Prostate gland (tissue), 2 donors: ENCODE measurements at regions not wholly inside any gene's neighbourhood (a gene's known extent, or its start where the extent isn't known, plus 50 kb on each side); places are given as distances from the start of the nearest gene placed in this dataset.

Experiments used
- DNase-seq: peaks from one replicate; pipeline ENCODE4 v3.0.0-alpha.2; 2019; ENCODE audit warnings: low spot score
- H3K27ac ChIP-seq, 2 donors: fragments of 200-600 bp; sonication (generic); 2 replicates each; pipeline ENCODE4 v1.5.1; 2017 to 2019
- H3K27me3 ChIP-seq: fragments of 200-600 bp; sonication (generic); replicated peaks from 2 replicates; pipeline ENCODE4 v1.5.1; 2019; ENCODE audit not compliant: insufficient read depth
- H3K36me3 ChIP-seq, 2 donors: fragments of 200-600 bp; sonication (generic); 1 replicate in 1 of 2; 2 replicates in 1 of 2; pipeline versions ENCODE4 v1.5.1 to v1.8.1; 2017 to 2019
- H3K4me1 ChIP-seq: fragments of 200-600 bp; sonication (generic); replicated peaks from 2 replicates; pipeline ENCODE4 v1.5.1; 2019
- H3K4me3 ChIP-seq, 2 donors: fragments of 200-600 bp; sonication (generic); 2 replicates each; pipeline ENCODE4 v1.5.1; 2017 to 2019
- H3K9me3 ChIP-seq: fragments of 200-600 bp; sonication (generic); 2 replicates; pipeline ENCODE4 v1.5.1; 2017
- POLR2A ChIP-seq: fragments of 450-650 bp; IDR thresholded peaks from one replicate; pipeline ENCODE4 v1.6.1; 2016; ENCODE audit warnings: antibody characterized with exemption, mild to moderate bottlenecking
- POLR2AphosphoS5 ChIP-seq: sonication (generic); formaldehyde crosslinking; IDR thresholded peaks from one replicate; pipeline ENCODE4 v1.6.1; 2017; ENCODE audit warnings: antibody characterized with exemption
- WGBS: methylation state at CpG from one replicate; pipeline ENCODE4 v1.1.5; 2018; 5-methylcytosine and 5-hydroxymethylcytosine counted together
- intact Hi-C: fragments of 100-400 bp; cut with DNase I; formaldehyde crosslinking; loops from one replicate; pipeline ENCODE4 v1.14.2; 2022
- TF ChIP-seq, protein P1 (sequence below), 4 experiments: fragments of 200-600 bp in 2 of 4; fragments of 450-650 bp in 2 of 4; sonication (generic) in 2 of 4; IDR thresholded peaks; 1 replicate in 3 of 4; 2 replicates in 1 of 4; pipeline ENCODE4 v1.5.1; 2016 to 2019; ENCODE audit warnings: antibody characterized with exemption in 4 of 4, mild to moderate bottlenecking in 2 of 4, moderate library complexity in 2 of 4

DNA sequence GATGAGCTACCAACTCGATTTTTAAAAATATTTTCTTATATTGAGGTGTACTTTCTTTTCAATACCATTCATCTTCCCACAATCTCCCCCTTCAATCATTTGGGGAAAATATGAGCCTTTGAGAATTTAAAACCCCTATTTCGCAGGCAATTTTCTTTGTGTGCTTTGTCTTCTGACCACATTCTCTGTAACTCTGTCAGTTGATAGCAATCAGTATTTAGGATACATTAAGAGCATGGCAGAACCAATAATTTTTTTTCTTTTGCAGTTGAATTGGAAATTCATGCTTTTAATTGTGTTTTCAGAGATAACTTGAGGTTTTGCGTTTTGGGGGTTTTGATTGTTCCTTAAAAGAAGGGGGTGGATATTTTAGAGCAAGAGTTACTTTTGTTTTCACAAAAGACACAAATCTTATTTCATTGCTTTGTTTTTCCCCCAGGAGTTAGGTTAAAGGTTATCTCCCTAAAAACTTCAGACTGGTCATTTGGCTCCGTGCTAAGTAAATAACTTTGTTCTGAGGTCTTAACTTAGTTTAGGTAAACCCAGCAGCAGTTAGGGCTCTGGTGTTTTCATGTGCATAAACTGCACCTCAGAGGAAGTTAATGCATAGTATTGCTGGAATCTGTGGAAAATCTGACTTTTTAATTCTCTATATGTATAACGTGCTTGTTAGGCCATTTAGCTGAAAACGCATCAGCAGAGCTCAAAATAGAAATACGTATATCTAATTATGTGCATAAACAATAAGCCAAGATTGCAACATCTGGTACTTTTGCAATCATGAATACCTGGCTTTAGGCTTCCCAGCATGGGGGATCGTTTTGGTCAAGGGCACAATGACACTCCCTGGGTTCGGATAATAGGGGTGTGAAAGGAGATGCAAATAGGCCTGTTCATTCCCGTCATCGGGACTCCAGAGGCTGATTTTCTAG, 676.4 kb upstream of the ANKRD30A start:
- DNase-seq, result no peak
- TF ChIP-seq, protein P1, sequence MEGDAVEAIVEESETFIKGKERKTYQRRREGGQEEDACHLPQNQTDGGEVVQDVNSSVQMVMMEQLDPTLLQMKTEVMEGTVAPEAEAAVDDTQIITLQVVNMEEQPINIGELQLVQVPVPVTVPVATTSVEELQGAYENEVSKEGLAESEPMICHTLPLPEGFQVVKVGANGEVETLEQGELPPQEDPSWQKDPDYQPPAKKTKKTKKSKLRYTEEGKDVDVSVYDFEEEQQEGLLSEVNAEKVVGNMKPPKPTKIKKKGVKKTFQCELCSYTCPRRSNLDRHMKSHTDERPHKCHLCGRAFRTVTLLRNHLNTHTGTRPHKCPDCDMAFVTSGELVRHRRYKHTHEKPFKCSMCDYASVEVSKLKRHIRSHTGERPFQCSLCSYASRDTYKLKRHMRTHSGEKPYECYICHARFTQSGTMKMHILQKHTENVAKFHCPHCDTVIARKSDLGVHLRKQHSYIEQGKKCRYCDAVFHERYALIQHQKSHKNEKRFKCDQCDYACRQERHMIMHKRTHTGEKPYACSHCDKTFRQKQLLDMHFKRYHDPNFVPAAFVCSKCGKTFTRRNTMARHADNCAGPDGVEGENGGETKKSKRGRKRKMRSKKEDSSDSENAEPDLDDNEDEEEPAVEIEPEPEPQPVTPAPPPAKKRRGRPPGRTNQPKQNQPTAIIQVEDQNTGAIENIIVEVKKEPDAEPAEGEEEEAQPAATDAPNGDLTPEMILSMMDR (IDR thresholded peaks at IDR 0.05), result no peak
- intact Hi-C loops, result no loop called here
- Histone ChIP-seq H3K4me1 (no peaks in the 10 kb centered on the region), H3K27me3 (no peaks in the 10 kb centered on the region), H3K9me3 (no peaks in the 10 kb centered on the region), H3K36me3 (no peaks in the 10 kb centered on the region), H3K4me3 (no peak overlapping the region), H3K27ac (no peak overlapping the region)
- WGBS, result 39% methylated on average over 11 of the region's 11 CpGs

DNA sequence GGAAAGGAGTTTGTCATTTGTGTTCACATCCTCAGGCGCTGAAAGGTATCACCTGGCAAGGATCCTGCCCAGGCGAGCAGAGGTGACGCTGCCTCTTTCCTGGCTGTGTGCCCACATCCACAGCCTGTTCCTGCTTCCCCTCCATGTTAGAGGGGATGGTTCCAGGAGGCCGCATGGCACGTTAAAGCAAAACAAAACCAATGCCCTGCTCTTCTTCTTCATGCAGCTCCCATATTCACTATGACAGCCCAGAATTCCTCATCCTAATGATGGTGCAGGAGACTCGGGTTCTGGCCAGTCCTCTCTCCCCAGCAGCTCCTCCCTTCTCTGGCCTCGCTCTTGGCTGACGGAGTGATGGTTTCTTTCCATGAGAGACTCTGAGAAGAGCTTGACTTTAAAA, 678.5 kb upstream of the ANKRD30A start:
- H3K27me3 ChIP-seq, result no peaks in the 10 kb centered on the region
- no peak for DNase-seq
- no peaks in the 10 kb centered on the region for H3K4me1 ChIP-seq
- no peak overlapping the region for H3K27ac ChIP-seq
- H3K9me3 ChIP-seq, result no peaks in the 10 kb centered on the region
- 30% methylated on average over 8 of the region's 8 CpGs for WGBS
- H3K36me3 ChIP-seq, result no peaks in the 10 kb centered on the region
- H3K4me3 ChIP-seq, result no peak overlapping the region
- intact Hi-C loops, result no loop called here
- TF ChIP-seq POLR2AphosphoS5, result no peak
- no peak for TF ChIP-seq POLR2A
- TF ChIP-seq, protein P1 (IDR thresholded peaks at IDR 0.05), result no peak

DNA sequence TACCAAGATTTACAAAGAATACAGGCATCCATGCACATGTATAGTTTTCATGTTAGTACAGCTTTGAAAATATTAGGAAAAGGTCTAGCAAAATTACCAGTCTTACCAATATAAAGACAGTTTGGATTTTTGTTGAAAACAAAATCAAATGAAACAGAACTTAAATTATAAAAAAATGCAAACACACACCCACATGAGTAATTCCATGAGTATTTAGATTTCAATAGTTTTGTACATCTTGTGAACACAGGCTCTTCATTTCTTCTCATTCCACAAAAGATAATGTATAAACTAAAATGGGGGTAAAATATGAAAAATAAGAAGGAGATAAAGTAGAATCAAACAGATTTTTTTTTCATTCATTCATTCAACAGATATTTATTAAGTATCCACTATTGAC, 682.2 kb upstream of the ANKRD30A start:
- no peaks in the 10 kb centered on the region for H3K36me3 ChIP-seq
- no peaks in the 10 kb centered on the region for H3K9me3 ChIP-seq
- H3K27ac ChIP-seq, result no peak overlapping the region
- no peaks in the 10 kb centered on the region for H3K27me3 ChIP-seq
- H3K4me3 ChIP-seq, result no peak overlapping the region
- intact Hi-C loops, result no loop called here
- no peak for TF ChIP-seq POLR2A
- no peak for TF ChIP-seq POLR2AphosphoS5
- TF ChIP-seq, protein P1 (IDR thresholded peaks at IDR 0.05), result no peak
- no peaks in the 10 kb centered on the region for H3K4me1 ChIP-seq
- DNase-seq, result no peak

DNA sequence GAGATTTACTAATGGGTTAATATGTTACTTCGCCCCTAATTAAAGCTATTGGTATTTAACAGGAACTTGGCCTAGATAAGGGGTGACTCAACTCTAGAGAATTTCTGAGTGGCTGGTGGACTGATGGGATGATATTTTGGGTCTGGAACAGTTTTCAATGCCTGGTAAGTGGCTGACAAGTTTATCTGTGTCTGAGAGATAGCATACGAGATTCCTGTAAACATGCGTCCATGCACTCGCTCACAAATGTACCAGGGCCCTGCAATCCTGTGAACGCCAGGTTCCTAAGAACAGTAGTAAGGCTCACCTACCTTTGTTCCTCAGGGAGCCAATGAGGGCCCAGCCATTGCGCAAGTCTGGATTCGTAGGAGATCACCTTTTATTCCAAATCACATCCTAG, 683.8 kb upstream of the ANKRD30A start:
- 60% methylated on average over 7 of the region's 7 CpGs for WGBS
- H3K4me3 ChIP-seq, result no peak overlapping the region
- H3K9me3 ChIP-seq, result no peaks in the 10 kb centered on the region
- intact Hi-C loops, result no loop called here
- H3K4me1 ChIP-seq, result no peaks in the 10 kb centered on the region
- no peaks in the 10 kb centered on the region for H3K36me3 ChIP-seq
- no peak for DNase-seq
- H3K27me3 ChIP-seq, result no peaks in the 10 kb centered on the region
- H3K27ac ChIP-seq, result no peak overlapping the region
- TF ChIP-seq POLR2A (no peak), POLR2AphosphoS5 (no peak)
- TF ChIP-seq, protein P1 (IDR thresholded peaks at IDR 0.05), result no peak

DNA sequence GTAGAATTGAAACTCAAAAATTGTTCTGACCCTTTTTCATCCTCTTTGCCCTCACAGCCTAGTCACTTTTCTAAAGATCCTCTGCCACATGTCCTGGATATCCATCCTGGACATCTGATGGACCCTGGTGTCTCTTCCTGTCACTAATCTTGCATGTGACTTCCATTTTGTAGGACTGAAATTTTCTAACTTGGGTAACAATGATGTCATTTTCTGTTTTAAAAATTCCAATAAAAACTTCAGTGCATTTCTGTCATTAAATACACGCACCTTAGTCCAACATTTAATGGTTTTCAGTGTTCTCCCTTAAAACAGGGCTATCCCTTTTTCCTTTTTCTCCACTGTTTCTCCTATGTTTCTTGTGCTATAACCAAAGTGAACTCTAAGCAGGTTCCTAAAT, 684.9 kb upstream of the ANKRD30A start:
- Histone ChIP-seq H3K27me3 (no peaks in the 10 kb centered on the region), H3K9me3 (no peaks in the 10 kb centered on the region), H3K4me3 (no peak overlapping the region), H3K36me3 (no peaks in the 10 kb centered on the region), H3K27ac (no peak overlapping the region), H3K4me1 (no peaks in the 10 kb centered on the region)
- 79% methylated on average over 1 of the region's 1 CpG for WGBS
- intact Hi-C loops, result no loop called here
- TF ChIP-seq, protein P1 (IDR thresholded peaks at IDR 0.05), result no peak
- no peak for TF ChIP-seq POLR2AphosphoS5
- TF ChIP-seq POLR2A, result no peak
- no peak for DNase-seq
